ENCODE measurements at regions not wholly inside any gene's neighbourhood (a gene's known extent, or its start where the extent isn't known, plus 50 kb on each side); places are given as distances from the start of the nearest gene placed in this dataset.

DNA sequence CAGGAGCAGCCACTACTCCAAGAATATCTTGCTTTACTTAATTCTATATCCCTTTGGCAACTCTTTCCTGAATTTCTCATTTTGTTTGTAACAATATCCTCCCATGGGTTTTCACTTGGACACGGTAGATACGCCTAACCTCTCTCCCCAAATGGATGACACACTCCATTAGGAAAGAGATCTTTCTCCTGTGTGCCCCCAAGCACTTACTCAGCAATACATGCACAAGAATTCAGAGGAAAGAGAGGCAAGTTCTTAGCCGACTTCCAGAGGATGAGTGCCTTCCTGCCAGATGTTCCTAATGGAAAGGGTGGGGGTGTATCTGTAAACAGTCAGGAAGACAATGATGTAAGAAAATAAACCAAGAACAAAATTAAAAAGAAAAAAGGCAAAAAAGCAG is 844.5 kb downstream of the NLGN4Y start:
- Mint-ChIP-seq H3K36me3 (ENCODE audit: low read depth) (no peaks in the 10 kb centered on the region), H3K4me3 (no peak overlapping the region)
- CTCF ChIA-PET = no interaction called here

GRCh38 chrY:15385178-15385577 is 860.8 kb downstream of the NLGN4Y start:
- CTCF ChIA-PET = no interaction called here
- H3K4me3 Mint-ChIP-seq = no peak overlapping the region
- TF ChIP-seq, protein P1, sequence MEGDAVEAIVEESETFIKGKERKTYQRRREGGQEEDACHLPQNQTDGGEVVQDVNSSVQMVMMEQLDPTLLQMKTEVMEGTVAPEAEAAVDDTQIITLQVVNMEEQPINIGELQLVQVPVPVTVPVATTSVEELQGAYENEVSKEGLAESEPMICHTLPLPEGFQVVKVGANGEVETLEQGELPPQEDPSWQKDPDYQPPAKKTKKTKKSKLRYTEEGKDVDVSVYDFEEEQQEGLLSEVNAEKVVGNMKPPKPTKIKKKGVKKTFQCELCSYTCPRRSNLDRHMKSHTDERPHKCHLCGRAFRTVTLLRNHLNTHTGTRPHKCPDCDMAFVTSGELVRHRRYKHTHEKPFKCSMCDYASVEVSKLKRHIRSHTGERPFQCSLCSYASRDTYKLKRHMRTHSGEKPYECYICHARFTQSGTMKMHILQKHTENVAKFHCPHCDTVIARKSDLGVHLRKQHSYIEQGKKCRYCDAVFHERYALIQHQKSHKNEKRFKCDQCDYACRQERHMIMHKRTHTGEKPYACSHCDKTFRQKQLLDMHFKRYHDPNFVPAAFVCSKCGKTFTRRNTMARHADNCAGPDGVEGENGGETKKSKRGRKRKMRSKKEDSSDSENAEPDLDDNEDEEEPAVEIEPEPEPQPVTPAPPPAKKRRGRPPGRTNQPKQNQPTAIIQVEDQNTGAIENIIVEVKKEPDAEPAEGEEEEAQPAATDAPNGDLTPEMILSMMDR (IDR thresholded peaks at IDR 0.05) = no peak
- no peaks in the 10 kb centered on the region for H3K36me3 Mint-ChIP-seq (ENCODE audit: low read depth)
- H3K9me3 Mint-ChIP-seq = no peaks in the 10 kb centered on the region
- DNase-seq = no peak
- no peak overlapping the region for H3K27ac Mint-ChIP-seq
- no peak for ATAC-seq (ENCODE audit: low read depth)
- H3K27me3 Mint-ChIP-seq = no peaks in the 10 kb centered on the region
- POLR2A ChIA-PET = no interaction called here
- H3K4me1 Mint-ChIP-seq = no peaks in the 10 kb centered on the region
- intact Hi-C loops (cut with micrococcal nuclease) = no loop called here

More for the DNA sequence above, 844.5 kb downstream of the NLGN4Y start:
- intact Hi-C loops (cut with micrococcal nuclease) = no loop called here
- ATAC-seq (ENCODE audit: low read depth) (no peak), DNase-seq (no peak)
- no peak overlapping the region for H3K27ac Mint-ChIP-seq
- POLR2A ChIA-PET = no interaction called here
- H3K9me3 Mint-ChIP-seq = no peaks in the 10 kb centered on the region
- TF ChIP-seq, protein P1 (IDR thresholded peaks at IDR 0.05) = no peak
- no peaks in the 10 kb centered on the region for H3K4me1 Mint-ChIP-seq
- H3K27me3 Mint-ChIP-seq = no peaks in the 10 kb centered on the region

GRCh38 chrY:15397556-15398280 is 873.4 kb downstream of the NLGN4Y start:
- no peaks in the 10 kb centered on the region for H3K9me3 Mint-ChIP-seq
- ChIA-PET POLR2A (no interaction called here), CTCF (no interaction called here)
- H3K4me3 Mint-ChIP-seq = no peak overlapping the region
- H3K36me3 Mint-ChIP-seq (ENCODE audit: low read depth) = no peaks in the 10 kb centered on the region
- H3K4me1 Mint-ChIP-seq = no peaks in the 10 kb centered on the region
- DNase-seq (no peak), ATAC-seq (ENCODE audit: low read depth) (no peak)
- no peak overlapping the region for H3K27ac Mint-ChIP-seq
- H3K27me3 Mint-ChIP-seq = no peaks in the 10 kb centered on the region
- intact Hi-C loops (cut with micrococcal nuclease) = no loop called here
- TF ChIP-seq, protein P1 (IDR thresholded peaks at IDR 0.05) = no peak

DNA sequence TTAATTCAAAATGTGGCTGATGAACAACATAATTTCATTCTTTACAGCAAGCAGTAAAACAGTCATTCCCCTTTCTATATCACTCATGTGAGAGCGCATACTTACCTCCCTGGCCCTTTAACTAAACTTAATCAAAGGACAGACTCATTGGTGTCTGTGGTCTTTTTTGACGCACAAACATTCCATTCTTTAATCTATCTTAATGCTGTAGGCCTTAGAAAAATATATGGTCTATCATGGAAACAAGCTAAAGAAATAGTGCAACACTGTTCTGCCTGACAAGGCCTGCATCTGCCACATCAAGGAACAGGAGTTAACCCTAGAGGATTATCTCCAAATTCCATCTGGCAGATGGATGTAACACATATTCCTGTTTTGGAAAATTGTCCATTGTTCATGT is 878.1 kb downstream of the NLGN4Y start:
- Mint-ChIP-seq H3K27ac (no peak overlapping the region), H3K27me3 (no peaks in the 10 kb centered on the region)
- no peak for ATAC-seq (ENCODE audit: low read depth)

DNA sequence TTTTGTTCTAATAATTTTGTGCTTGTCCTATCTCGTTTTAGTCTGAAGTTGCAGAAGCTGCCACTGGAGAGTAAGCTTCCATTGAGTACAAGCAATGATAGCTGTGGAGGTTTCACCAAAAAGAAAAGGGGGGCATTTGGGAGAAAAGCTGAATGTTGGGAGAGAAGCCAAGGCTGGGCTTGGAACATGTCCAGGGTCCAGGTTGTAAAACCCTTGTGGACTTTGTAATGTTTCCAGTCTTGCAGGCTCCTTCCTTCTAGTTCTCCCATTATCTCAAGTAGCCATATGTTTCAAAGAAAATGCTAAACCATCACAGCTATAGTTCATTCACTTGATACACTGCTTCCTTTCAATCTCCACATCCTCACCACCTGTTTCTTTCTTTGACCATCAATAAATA is 880.2 kb downstream of the NLGN4Y start:
- H3K4me1 Mint-ChIP-seq = no peaks in the 10 kb centered on the region
- no peak for ATAC-seq (ENCODE audit: low read depth)
- TF ChIP-seq, protein P1 (IDR thresholded peaks at IDR 0.05) = no peak
- H3K27me3 Mint-ChIP-seq = no peaks in the 10 kb centered on the region
- no peaks in the 10 kb centered on the region for H3K36me3 Mint-ChIP-seq (ENCODE audit: low read depth)
- intact Hi-C loops (cut with micrococcal nuclease) = no loop called here
- H3K4me3 Mint-ChIP-seq = no peak overlapping the region
- no peak for DNase-seq
- no peak overlapping the region for H3K27ac Mint-ChIP-seq
- H3K9me3 Mint-ChIP-seq = no peaks in the 10 kb centered on the region
- CTCF ChIA-PET = no interaction called here
- POLR2A ChIA-PET = no interaction called here

More for the DNA sequence above, 878.1 kb downstream of the NLGN4Y start:
- DNase-seq = no peak
- TF ChIP-seq, protein P1 (IDR thresholded peaks at IDR 0.05) = no peak
- H3K9me3 Mint-ChIP-seq = no peaks in the 10 kb centered on the region
- no peak overlapping the region for H3K4me3 Mint-ChIP-seq
- intact Hi-C loops (cut with micrococcal nuclease) = no loop called here
- CTCF ChIA-PET = no interaction called here
- POLR2A ChIA-PET = no interaction called here
- no peaks in the 10 kb centered on the region for H3K36me3 Mint-ChIP-seq (ENCODE audit: low read depth)
- no peaks in the 10 kb centered on the region for H3K4me1 Mint-ChIP-seq

Measured in activated B cell treated with CpG ODN at 0.5 μM for 24 hours (primary cell).